ENCODE measurements at regions not wholly inside any gene's neighbourhood (a gene's known extent, or its start where the extent isn't known, plus 50 kb on each side); places are given as distances from the start of the nearest gene placed in this dataset.

DNA sequence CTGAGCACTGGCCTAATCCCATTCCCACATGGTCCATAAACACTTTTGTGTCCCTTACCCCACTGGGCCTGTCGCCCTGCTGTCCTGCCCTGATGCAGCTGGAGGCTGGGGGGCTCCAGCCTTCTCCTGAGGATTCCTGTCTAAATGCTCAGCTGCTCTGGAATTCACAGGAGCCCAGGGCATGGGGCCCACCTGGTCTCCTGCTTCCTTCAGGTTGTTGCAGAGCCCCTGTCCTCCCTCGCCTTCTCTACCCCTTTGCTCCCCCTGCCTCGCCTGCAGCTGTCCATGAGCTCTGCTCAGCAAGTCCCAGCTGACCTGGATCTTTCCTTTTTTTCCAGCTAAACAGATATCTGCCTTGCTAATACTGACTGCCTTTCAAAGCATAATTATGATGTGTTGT is 286.9 kb downstream of the XXYLT1 start:
- TF ChIP-seq, protein P1, sequence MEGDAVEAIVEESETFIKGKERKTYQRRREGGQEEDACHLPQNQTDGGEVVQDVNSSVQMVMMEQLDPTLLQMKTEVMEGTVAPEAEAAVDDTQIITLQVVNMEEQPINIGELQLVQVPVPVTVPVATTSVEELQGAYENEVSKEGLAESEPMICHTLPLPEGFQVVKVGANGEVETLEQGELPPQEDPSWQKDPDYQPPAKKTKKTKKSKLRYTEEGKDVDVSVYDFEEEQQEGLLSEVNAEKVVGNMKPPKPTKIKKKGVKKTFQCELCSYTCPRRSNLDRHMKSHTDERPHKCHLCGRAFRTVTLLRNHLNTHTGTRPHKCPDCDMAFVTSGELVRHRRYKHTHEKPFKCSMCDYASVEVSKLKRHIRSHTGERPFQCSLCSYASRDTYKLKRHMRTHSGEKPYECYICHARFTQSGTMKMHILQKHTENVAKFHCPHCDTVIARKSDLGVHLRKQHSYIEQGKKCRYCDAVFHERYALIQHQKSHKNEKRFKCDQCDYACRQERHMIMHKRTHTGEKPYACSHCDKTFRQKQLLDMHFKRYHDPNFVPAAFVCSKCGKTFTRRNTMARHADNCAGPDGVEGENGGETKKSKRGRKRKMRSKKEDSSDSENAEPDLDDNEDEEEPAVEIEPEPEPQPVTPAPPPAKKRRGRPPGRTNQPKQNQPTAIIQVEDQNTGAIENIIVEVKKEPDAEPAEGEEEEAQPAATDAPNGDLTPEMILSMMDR (IDR thresholded peaks at IDR 0.05), result no peak
- H3K36me3 ChIP-seq, result no peaks in the 10 kb centered on the region
- no peaks in the 10 kb centered on the region for H3K27me3 ChIP-seq (replicated peaks; ENCODE audit: insufficient read depth)
- no peak overlapping the region for H3K27ac ChIP-seq
- H3K4me3 ChIP-seq, result no peak overlapping the region
- DNase-seq (ENCODE audit: low spot score) (no peak), ATAC-seq (ENCODE audit: insufficient number of reproducible peaks, low FRiP score, low read depth) (no peak)
- H3K4me1 ChIP-seq (ENCODE audit: control insufficient read depth in 1 of 2, low read depth in 2 of 2), result peaks cover 5 to 8% of the 10 kb centered on the region in 2 donors
- no peaks in the 10 kb centered on the region for H3K9me3 ChIP-seq

DNA sequence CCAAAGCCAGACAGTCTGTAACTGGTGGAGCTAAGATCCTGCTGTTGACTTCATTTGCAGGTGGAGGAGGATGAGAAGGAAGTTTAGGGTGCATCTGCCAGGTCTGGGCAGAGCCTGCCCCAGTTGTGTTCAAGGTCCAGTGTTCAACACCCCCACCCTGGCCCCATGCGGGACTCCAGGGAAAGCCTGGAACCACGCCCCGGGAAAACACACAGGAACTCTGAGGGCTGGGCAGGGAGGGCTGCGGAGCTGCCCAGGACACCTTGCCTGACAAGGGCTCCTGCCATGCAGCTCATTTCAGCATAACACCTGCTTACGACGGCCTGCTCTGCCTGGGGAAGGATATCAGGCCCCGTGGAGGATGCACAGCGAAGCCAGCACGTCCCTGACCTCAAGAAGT is 286.3 kb downstream of the XXYLT1 start:
- ATAC-seq (ENCODE audit: insufficient number of reproducible peaks, low FRiP score, low read depth) (no peak), DNase-seq (ENCODE audit: low spot score) (no peak)
- TF ChIP-seq, protein P1 (IDR thresholded peaks at IDR 0.05), result no peak
- H3K9me3 ChIP-seq, result no peaks in the 10 kb centered on the region
- no peak overlapping the region for H3K27ac ChIP-seq
- H3K36me3 ChIP-seq, result no peaks in the 10 kb centered on the region
- no peaks in the 10 kb centered on the region for H3K27me3 ChIP-seq (replicated peaks; ENCODE audit: insufficient read depth)
- H3K4me1 ChIP-seq (ENCODE audit: control insufficient read depth in 1 of 2, low read depth in 2 of 2), result peaks cover 5 to 8% of the 10 kb centered on the region in 2 donors
- H3K4me3 ChIP-seq, result peak overlapping the region; percentile 66

DNA sequence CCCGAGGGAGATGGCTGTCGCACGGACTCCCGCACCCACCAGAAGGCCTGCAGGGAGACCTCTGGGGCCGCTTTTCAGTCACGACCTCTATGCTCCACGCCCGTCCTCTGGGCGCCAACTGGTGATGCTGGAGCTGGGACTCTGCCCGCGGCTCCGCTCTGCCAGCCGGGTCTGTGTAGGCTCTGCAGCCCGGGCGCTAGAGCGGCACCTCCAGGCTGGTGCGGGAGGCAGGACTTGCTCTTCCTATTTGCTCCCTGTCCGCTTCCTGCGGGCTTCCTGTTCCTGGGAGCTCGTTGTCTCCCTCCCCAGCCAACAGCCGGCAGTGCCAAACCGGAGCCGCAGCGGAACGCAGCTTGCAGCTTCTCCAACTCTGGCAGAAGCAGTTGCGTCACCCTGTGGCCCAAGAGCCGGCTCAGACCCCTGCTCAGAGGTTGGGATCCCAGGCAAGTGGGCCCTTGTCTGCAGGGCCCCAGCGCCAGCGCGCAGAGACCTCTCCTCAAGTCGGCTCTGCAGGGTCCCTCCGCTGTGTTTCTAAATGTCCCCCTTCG is 285.9 kb downstream of the XXYLT1 start:
- ATAC-seq (ENCODE audit: insufficient number of reproducible peaks, low FRiP score, low read depth), result no peak
- Histone ChIP-seq H3K27ac (no peak overlapping the region), H3K4me1 (ENCODE audit: control insufficient read depth in 1 of 2, low read depth in 2 of 2) (peaks cover 5 to 8% of the 10 kb centered on the region in 2 donors), H3K9me3 (no peaks in the 10 kb centered on the region), H3K4me3 (peak overlapping the region; percentile 66), H3K36me3 (no peaks in the 10 kb centered on the region), H3K27me3 (replicated peaks; ENCODE audit: insufficient read depth) (no peaks in the 10 kb centered on the region)
- TF ChIP-seq, protein P1 (IDR thresholded peaks at IDR 0.05), result no peak
- no peak for DNase-seq (ENCODE audit: low spot score)

DNA sequence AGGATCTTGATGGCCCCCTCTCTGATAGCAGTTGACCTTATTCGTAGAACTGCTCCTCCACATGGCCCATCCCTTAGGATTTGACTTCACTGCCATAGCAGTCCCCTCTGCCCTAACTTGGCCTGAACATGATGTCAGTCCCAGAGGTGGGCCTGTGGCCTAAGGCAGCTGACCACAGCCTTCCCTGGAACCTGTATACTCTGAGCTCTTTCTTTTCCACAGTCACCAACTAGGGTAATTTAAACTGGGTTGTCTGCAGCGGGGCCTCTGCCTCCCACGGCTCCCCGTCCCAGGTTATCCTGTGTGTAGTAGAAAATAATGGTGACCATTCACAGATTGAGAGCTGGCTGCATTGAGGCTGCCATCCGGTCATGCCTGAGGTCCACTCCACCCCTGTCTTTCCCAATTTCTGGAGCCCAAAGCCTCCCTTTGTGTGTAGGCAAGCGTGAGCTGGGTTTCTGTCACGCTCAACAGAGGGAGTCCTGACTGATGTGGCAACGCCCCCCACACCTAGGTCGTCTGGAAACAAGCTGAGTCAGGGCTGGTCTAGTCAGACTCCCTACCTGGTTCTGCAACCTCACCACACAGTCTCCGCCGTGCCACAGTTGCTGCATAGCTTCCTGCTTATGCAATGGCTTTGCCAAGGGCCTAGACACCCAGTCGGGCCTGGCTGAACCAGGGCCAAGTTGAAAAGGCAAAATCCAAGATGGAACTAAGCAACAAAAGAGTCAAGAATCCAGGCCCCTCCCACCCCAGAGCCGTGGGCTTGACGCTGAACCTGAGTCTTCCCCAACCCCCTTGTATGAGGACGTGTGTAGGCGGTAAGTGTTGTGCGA is 284.5 kb downstream of the XXYLT1 start:
- no peaks in the 10 kb centered on the region for H3K9me3 ChIP-seq
- DNase-seq (ENCODE audit: low spot score) (no peak), ATAC-seq (ENCODE audit: insufficient number of reproducible peaks, low FRiP score, low read depth) (no peak)
- H3K27ac ChIP-seq, result no peak overlapping the region
- H3K4me1 ChIP-seq (ENCODE audit: control insufficient read depth in 1 of 2, low read depth in 2 of 2), result peaks cover 5 to 8% of the 10 kb centered on the region in 2 donors
- TF ChIP-seq, protein P1 (IDR thresholded peaks at IDR 0.05), result no peak
- H3K36me3 ChIP-seq, result no peaks in the 10 kb centered on the region
- no peaks in the 10 kb centered on the region for H3K27me3 ChIP-seq (replicated peaks; ENCODE audit: insufficient read depth)
- no peak overlapping the region for H3K4me3 ChIP-seq

DNA sequence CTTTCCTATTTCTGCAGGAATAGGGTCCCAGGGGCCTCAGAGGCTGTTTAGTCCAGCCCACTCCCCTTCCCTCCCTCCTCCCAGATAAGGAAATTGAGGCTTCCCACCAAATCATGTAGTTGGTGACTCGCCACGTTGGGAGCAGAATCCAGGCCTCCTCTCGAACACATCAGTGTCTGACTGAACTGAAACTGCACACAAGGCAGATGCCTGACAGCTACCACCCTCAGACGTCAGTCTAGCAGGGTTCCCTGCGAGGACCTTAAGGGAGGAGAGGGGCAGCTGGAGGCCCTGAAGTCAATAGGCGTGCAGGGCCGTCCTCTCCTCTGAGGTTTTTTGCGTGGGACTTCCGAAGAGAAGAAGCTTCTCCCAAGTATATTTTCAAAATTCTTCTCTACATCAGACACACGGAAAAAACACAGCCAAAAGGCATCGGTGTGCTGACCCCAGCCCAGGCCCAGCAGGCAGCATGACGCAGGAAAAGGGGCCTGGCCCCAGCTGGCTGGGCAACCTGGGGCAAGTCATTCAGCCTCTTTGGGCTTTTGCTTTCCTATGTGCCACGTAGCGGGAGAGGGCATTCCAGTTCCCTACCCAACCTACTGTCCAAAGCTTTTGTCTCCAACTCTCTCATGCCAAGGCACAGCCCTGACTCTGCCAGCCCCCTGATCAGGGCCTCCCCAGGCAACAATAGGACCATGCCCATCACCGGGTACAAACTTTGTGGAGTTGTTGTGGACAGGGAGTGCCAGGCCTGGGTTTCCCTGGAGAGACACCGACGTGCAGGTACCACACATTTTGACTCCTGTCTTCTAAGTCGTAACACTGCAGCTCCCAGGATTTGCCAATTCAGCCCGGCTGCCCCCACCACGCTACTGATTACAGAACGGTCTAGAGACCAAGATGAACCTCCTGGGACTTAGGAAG is 283.1 kb downstream of the XXYLT1 start:
- Histone ChIP-seq H3K36me3 (no peaks in the 10 kb centered on the region), H3K27ac (no peak overlapping the region), H3K9me3 (no peaks in the 10 kb centered on the region), H3K4me3 (no peak overlapping the region), H3K4me1 (ENCODE audit: control insufficient read depth in 1 of 2, low read depth in 2 of 2) (peaks cover 5 to 8% of the 10 kb centered on the region in 2 donors), H3K27me3 (replicated peaks; ENCODE audit: insufficient read depth) (no peaks in the 10 kb centered on the region)
- no peak for DNase-seq (ENCODE audit: low spot score)
- TF ChIP-seq, protein P1 (IDR thresholded peaks at IDR 0.05), result no peak
- no peak for ATAC-seq (ENCODE audit: insufficient number of reproducible peaks, low FRiP score, low read depth)

Data from thoracic aorta (tissue), 2 donors.